ENCODE measurements at regions not wholly inside any gene's neighbourhood (a gene's known extent, or its start where the extent isn't known, plus 50 kb on each side); places are given as distances from the start of the nearest gene placed in this dataset.

DNA sequence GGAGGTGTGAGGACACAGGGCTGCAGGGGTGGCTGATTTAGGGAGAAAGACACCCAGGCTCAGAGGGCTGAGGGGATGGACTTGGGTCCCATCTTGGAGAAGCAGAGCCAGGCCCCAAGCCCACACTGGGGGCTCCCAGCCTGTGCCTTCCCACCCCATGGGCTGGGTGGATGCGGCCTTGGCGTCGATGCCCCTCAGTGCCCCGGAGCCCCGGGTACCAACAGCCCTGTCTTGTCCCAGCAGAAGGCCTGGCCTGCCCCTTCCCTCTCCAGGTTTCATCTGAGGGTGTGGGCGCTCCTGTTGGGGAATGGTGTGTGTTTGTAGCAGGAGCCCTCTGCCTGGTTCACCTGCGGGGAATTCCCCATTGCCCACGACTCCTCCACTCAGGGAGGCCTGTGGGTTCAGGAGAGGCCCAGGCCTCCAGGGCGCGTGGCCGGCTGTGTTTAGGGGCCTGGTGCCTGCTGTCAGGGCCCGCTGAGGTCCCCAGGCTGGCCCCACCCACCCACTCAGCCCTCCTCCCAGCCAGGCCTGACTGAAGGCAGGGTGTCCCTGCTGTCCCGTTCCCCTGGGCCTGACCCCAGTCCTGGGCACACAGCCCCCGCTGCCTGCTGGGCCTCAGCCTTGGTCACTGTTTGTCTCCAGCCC lies 51.1 kb upstream of the BEGAIN start:
- H3K4me3 ChIP-seq (ENCODE audit: low read depth, low read length), result no peak overlapping the region
- H3K36me3 ChIP-seq (ENCODE audit: control insufficient read depth, insufficient read depth, low read length), result no peaks in the 10 kb centered on the region
- H3K27me3 ChIP-seq (ENCODE audit: control insufficient read depth, insufficient read depth, low read length), result no peaks in the 10 kb centered on the region
- no peaks in the 10 kb centered on the region for H3K9me3 ChIP-seq (ENCODE audit: control insufficient read depth, insufficient read depth, low read depth, low read length)
- no peak overlapping the region for H3K27ac ChIP-seq (ENCODE audit: low read depth, low read length)
- no peaks in the 10 kb centered on the region for H3K4me1 ChIP-seq (ENCODE audit: control insufficient read depth, insufficient read depth, low read length)
- no peak overlapping the region for H3K9ac ChIP-seq (ENCODE audit: low read length)

DNA sequence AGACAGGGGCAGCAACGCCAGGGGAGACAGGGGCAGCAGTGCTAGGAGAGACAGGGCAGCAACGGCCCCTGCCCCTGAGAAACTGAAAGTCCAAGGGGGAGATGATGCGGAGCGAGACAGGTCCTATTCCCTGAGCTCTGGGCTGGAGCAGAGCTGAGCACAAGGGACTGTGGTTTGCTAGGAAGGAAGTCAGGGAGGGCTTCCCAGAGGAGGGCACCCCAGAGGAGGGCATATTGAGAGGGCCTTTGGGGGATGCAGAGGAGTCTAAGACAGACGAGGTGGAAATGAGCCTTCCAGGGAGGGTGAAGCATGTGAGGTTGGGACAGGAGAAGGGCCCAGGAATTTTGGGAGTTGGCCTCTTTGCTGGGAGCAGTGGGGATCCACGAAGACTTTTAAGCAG lies 52.1 kb upstream of the BEGAIN start:
- Histone ChIP-seq H3K9ac (ENCODE audit: low read length) (no peak overlapping the region), H3K4me1 (ENCODE audit: control insufficient read depth, insufficient read depth, low read length) (no peaks in the 10 kb centered on the region), H3K27ac (ENCODE audit: low read depth, low read length) (no peak overlapping the region)

DNA sequence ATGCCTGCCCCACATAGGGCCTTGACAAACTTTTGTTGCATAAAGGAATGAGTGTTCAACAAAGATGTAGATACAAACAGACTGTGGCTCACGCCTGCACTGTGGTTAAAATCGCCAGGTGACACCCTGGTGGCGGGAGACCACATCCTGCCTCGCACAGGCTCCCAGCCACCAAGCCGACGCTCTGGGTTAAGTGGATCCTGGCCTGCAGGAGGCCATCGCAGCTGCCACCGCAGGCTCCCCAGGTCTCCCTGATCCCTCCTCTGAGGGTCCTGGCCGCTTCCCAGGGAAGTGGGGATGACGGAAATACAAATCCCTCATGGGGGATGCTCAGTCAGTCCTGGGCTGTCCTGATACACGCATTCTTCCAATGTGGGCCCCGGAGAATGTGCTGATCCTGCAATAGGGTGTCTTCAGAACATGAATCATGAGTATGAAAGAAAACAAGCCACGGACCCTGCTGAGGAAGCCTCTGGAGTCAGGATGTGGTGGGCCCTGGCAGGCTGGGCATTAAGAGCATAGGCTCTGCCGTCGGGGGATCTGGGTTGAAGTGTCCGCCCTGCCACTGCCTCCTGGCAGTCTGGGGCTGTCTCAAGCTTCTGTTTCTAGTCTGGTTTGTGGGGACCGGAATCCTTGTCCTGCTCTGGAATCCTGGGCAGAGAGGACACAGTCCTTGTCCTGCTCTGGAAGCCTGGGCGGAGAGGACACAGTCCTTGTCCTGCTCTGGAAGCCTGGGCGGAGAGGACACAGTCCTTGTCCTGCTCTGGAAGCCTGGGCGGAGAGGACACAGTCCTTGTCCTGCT lies 53.5 kb upstream of the BEGAIN start:
- Histone ChIP-seq H3K27ac (ENCODE audit: low read depth, low read length) (no peak overlapping the region), H3K4me3 (ENCODE audit: low read depth, low read length) (no peak overlapping the region), H3K9ac (ENCODE audit: low read length) (no peak overlapping the region), H3K36me3 (ENCODE audit: control insufficient read depth, insufficient read depth, low read length) (no peaks in the 10 kb centered on the region), H3K27me3 (ENCODE audit: control insufficient read depth, insufficient read depth, low read length) (no peaks in the 10 kb centered on the region), H3K9me3 (ENCODE audit: control insufficient read depth, insufficient read depth, low read depth, low read length) (no peaks in the 10 kb centered on the region), H3K4me1 (ENCODE audit: control insufficient read depth, insufficient read depth, low read length) (peaks cover 9% of the 10 kb centered on the region)

More for the DNA sequence above, 52.1 kb upstream of the BEGAIN start:
- Histone ChIP-seq H3K27me3 (ENCODE audit: control insufficient read depth, insufficient read depth, low read length) (no peaks in the 10 kb centered on the region), H3K4me3 (ENCODE audit: low read depth, low read length) (no peak overlapping the region), H3K9me3 (ENCODE audit: control insufficient read depth, insufficient read depth, low read depth, low read length) (no peaks in the 10 kb centered on the region), H3K36me3 (ENCODE audit: control insufficient read depth, insufficient read depth, low read length) (no peaks in the 10 kb centered on the region)

DNA sequence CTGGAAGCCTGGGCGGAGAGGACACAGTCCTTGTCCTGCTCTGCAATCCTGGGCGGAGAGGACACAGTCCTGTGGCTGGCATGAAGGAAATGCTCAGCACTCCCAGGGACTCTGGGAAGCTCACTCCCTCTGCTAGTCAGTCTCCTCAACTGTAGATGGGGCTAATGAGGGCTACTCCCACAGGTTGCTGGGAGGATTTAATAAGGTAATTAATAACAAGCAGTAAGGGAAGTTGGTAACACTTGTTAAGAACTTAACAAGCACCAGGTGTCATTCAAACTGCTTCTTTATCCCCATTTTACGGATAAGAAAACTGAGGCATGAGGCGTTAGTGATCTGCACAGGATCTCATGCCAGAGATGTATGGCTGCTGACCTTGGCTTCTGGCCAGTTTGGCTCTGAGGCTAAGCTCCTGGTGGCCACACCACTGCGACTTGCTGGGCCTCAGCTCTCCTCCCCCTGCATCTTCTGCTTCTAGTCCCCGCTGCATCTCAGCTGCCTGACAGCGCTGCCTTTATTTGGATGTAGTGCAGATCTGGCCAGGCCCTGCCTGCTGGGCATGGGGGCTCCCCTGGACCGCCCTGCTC lies 54.1 kb upstream of the BEGAIN start:
- no peak overlapping the region for H3K4me3 ChIP-seq (ENCODE audit: low read depth, low read length)
- H3K27ac ChIP-seq (ENCODE audit: low read depth, low read length), result no peak overlapping the region
- no peaks in the 10 kb centered on the region for H3K36me3 ChIP-seq (ENCODE audit: control insufficient read depth, insufficient read depth, low read length)
- H3K9me3 ChIP-seq (ENCODE audit: control insufficient read depth, insufficient read depth, low read depth, low read length), result peaks cover 3% of the 10 kb centered on the region; the same call in 1 of the 2 replicates
- H3K4me1 ChIP-seq (ENCODE audit: control insufficient read depth, insufficient read depth, low read length), result peaks cover 9% of the 10 kb centered on the region
- no peaks in the 10 kb centered on the region for H3K27me3 ChIP-seq (ENCODE audit: control insufficient read depth, insufficient read depth, low read length)
- no peak overlapping the region for H3K9ac ChIP-seq (ENCODE audit: low read length)

DNA sequence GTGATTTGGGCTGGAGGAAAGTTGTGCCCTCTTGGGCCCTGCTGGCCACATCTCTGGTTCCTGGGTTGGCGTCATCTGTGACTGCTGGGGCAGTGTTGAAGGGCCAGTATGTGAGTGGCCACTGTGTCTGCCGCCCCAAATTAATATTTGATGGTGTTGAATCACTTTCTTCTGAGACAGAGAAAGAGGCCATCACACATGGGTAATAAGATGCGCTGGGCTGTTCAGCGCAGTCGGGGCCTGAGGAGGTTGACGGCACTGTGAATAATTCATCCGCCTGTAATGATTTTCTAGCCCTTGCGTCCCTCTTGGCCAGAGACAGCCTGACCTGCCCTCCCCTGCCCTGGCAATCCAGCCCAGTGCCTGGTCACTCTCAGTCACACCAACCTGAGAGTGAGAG lies 56.2 kb upstream of the BEGAIN start:
- Histone ChIP-seq H3K4me1 (ENCODE audit: control insufficient read depth, insufficient read depth, low read length) (peaks cover 9% of the 10 kb centered on the region), H3K9me3 (ENCODE audit: control insufficient read depth, insufficient read depth, low read depth, low read length) (peaks cover 5% of the 10 kb centered on the region; the same call in 1 of the 2 replicates), H3K4me3 (ENCODE audit: low read depth, low read length) (no peak overlapping the region)

DNA sequence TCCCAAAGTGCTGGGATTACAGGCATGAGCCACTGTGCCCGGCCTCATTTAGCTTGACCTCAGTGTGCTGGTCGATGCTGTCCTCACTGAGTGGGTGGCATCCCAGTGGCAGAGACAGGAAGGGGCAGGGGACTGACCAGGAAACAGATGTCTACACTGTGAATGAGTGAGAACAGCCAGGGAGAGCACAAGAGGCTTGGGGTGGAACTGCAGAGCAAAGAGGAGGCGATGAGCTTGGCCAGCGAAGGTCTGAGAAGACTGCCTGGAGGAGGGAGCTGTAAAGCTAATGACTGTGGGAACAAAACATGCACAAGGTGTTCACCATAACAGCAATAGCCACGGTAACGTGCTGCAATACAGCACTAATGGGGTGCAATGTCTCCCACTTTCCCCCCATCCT lies 57.2 kb upstream of the BEGAIN start:
- no peak overlapping the region for H3K4me3 ChIP-seq (ENCODE audit: low read depth, low read length)
- no peaks in the 10 kb centered on the region for H3K36me3 ChIP-seq (ENCODE audit: control insufficient read depth, insufficient read depth, low read length)
- peaks cover 5% of the 10 kb centered on the region; the same call in 1 of the 2 replicates for H3K9me3 ChIP-seq (ENCODE audit: control insufficient read depth, insufficient read depth, low read depth, low read length)
- H3K27ac ChIP-seq (ENCODE audit: low read depth, low read length), result no peak overlapping the region
- no peak overlapping the region for H3K9ac ChIP-seq (ENCODE audit: low read length)
- peaks cover 9% of the 10 kb centered on the region for H3K4me1 ChIP-seq (ENCODE audit: control insufficient read depth, insufficient read depth, low read length)
- no peaks in the 10 kb centered on the region for H3K27me3 ChIP-seq (ENCODE audit: control insufficient read depth, insufficient read depth, low read length)

More for the DNA sequence above, 56.2 kb upstream of the BEGAIN start:
- no peaks in the 10 kb centered on the region for H3K36me3 ChIP-seq (ENCODE audit: control insufficient read depth, insufficient read depth, low read length)
- H3K27ac ChIP-seq (ENCODE audit: low read depth, low read length), result no peak overlapping the region
- no peak overlapping the region for H3K9ac ChIP-seq (ENCODE audit: low read length)
- H3K27me3 ChIP-seq (ENCODE audit: control insufficient read depth, insufficient read depth, low read length), result no peaks in the 10 kb centered on the region

DNA sequence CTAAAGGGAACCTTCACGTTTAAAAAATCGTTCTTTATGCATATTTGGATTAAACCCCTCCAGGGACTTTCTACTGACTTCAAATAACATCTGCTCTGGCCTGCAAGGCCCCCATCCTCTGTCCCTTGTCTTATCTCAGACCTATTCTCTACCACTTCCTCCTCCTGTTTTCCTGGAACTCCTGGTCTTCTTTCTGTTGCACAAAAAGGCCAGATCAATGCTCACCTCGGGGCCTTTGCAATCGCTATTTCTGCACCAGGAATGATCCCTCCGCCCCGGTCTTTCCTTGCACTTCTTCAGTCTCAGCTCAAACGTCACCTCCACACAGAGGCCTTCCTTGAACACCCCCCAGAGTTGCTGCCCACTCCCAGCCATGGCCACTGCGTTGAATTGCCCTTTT lies 57.6 kb upstream of the BEGAIN start:
- Histone ChIP-seq H3K9me3 (ENCODE audit: control insufficient read depth, insufficient read depth, low read depth, low read length) (peaks cover 5% of the 10 kb centered on the region; the same call in 1 of the 2 replicates), H3K27me3 (ENCODE audit: control insufficient read depth, insufficient read depth, low read length) (no peaks in the 10 kb centered on the region), H3K4me1 (ENCODE audit: control insufficient read depth, insufficient read depth, low read length) (peaks cover 9% of the 10 kb centered on the region), H3K4me3 (ENCODE audit: low read depth, low read length) (no peak overlapping the region), H3K9ac (ENCODE audit: low read length) (no peak overlapping the region), H3K36me3 (ENCODE audit: control insufficient read depth, insufficient read depth, low read length) (no peaks in the 10 kb centered on the region), H3K27ac (ENCODE audit: low read depth, low read length) (no peak overlapping the region)

DNA sequence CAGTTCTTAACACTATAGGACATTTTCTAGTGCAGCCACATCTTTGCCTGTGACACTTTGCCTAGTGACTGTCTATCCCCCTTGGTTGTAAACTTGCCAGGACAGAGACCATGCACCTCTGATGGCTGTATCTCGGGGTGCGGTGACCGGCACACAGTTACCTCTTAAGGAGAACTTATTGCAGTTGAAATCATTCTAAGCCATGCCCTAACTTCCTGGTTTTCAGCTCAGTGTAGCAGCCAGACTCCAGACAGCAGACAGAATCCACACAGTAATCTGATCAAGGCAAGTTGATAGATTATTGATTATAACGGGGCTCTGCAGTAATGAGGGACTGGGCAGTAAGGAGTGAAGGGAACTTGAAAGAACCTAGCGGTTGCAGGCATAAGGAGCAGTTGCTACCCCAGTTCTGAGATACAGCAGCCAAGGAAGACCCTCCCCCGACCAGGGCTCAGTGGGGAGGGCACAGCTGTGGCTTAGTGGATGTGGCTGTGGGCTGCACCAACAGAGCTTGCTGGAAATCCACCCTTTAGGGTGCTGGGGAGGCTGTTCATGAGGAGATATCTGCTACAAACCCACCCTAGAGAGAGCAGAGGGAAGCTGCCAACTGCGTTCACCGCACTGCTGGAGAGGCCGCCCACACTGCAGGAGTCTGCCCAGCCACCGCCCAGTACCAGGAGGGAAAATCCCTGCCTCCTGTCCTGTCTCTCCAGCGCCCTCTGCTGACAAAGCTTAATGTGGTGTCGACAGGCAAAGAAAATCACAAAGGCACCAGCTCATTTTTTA lies 58.2 kb upstream of the BEGAIN start:
- H3K36me3 ChIP-seq (ENCODE audit: control insufficient read depth, insufficient read depth, low read length), result no peaks in the 10 kb centered on the region
- H3K4me1 ChIP-seq (ENCODE audit: control insufficient read depth, insufficient read depth, low read length), result peaks cover 9% of the 10 kb centered on the region
- no peaks in the 10 kb centered on the region for H3K27me3 ChIP-seq (ENCODE audit: control insufficient read depth, insufficient read depth, low read length)
- H3K9ac ChIP-seq (ENCODE audit: low read length), result peak overlapping the region; percentile 4
- H3K9me3 ChIP-seq (ENCODE audit: control insufficient read depth, insufficient read depth, low read depth, low read length), result peaks cover 5% of the 10 kb centered on the region; the same call in 1 of the 2 replicates
- H3K27ac ChIP-seq (ENCODE audit: low read depth, low read length), result no peak overlapping the region
- peak overlapping the region; percentile 34; the same call in 1 of the 2 replicates for H3K4me3 ChIP-seq (ENCODE audit: low read depth, low read length)

DNA sequence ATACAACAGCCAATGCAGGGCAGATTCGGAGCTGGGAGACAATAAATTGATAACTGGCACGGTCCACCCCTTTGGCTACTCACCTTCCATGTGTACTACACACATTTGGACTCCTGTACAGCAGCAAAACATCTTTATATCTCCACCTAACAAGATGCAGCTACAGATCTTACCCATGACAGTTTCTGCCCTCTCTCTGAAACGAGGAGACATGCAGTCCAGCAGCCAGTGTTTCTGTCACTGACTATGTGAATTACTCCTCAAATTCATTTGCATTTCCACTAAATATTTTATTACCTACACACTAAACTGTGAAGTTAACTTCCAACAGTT lies 58.7 kb upstream of the BEGAIN start:
- Histone ChIP-seq H3K4me3 (ENCODE audit: low read depth, low read length) (no peak overlapping the region), H3K27me3 (ENCODE audit: control insufficient read depth, insufficient read depth, low read length) (no peaks in the 10 kb centered on the region)

DNA sequence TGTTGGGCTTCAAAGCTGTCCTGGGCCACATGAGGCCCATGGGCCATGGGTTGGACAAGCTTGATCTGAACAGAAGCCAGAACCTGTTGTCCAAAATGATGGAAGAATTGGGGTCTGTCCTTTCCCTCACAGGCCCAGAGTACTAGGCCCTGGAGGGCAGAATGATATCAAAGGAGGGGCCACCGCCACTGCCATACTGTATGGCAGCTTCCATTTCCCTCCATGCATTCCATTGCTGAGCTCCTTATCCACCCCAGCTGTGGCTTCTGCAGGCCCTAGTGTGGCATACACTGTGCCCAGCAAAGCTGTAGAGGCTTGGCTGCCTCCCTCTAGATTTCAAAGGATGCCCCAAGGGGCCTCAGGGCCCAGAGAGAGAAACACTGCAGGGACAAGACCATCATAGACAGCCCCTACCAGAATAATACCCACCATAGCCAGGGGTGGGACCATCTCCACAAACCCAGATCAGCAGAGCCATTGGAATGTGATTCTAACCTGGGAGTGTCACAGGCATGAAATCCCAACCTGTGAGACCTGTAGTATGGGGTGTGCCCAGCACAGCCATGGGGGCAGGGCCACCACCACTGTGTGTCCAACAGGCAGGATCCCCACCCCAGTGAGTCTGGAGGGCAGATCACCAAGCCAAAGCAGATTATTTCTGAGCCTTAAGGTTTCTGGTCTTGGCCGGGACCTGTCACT lies 61.4 kb upstream of the BEGAIN start:
- peaks cover 2% of the 10 kb centered on the region; the same call in 1 of the 2 replicates for H3K27me3 ChIP-seq (ENCODE audit: control insufficient read depth, insufficient read depth, low read length)
- H3K36me3 ChIP-seq (ENCODE audit: control insufficient read depth, insufficient read depth, low read length), result no peaks in the 10 kb centered on the region
- H3K9ac ChIP-seq (ENCODE audit: low read length), result no peak overlapping the region
- peaks cover 9% of the 10 kb centered on the region for H3K4me1 ChIP-seq (ENCODE audit: control insufficient read depth, insufficient read depth, low read length)
- peaks cover 5% of the 10 kb centered on the region; the same call in 1 of the 2 replicates for H3K9me3 ChIP-seq (ENCODE audit: control insufficient read depth, insufficient read depth, low read depth, low read length)
- H3K4me3 ChIP-seq (ENCODE audit: low read depth, low read length), result no peak overlapping the region
- no peak overlapping the region for H3K27ac ChIP-seq (ENCODE audit: low read depth, low read length)

More for the DNA sequence above, 58.7 kb upstream of the BEGAIN start:
- Histone ChIP-seq H3K27ac (ENCODE audit: low read depth, low read length) (no peak overlapping the region), H3K9ac (ENCODE audit: low read length) (no peak overlapping the region), H3K4me1 (ENCODE audit: control insufficient read depth, insufficient read depth, low read length) (peaks cover 9% of the 10 kb centered on the region), H3K9me3 (ENCODE audit: control insufficient read depth, insufficient read depth, low read depth, low read length) (peaks cover 5% of the 10 kb centered on the region; the same call in 1 of the 2 replicates), H3K36me3 (ENCODE audit: control insufficient read depth, insufficient read depth, low read length) (no peaks in the 10 kb centered on the region)
